HCT116 (cell line): ENCODE measurements at regions not wholly inside any gene's neighbourhood (a gene's known extent, or its start where the extent isn't known, plus 50 kb on each side); places are given as distances from the start of the nearest gene placed in this dataset.

ENCODE experiments used
- ATAC-seq: fragments of 200-7000 bp; cut with Tn5 transposase; 2 replicates; pipeline ENCODE4 v1.9.1; 2020; ENCODE audit warnings: mild to moderate bottlenecking, moderate library complexity
- BruUV-seq: library from RNA; stranded (reverse); fragments of 400-500 nt; replicated peaks from 2 replicates; lab custom pipeline; 2021; lab: Mats Ljungman, UMichigan
- CTCF ChIA-PET: fragments of 300-600 bp; sonication (Branson Sonifier 250); formaldehyde crosslinking; loops from one replicate; lab custom pipeline; 2021; ENCODE audit warnings: antibody characterized with exemption; lab: Charles Lee
- POLR2A ChIA-PET: fragments of 300-600, 350-600 bp; sonication (Branson Sonifier 250); formaldehyde crosslinking; loops from one replicate; lab custom pipeline; 2021; ENCODE audit warnings: antibody characterized with exemption; lab: Charles Lee
- RAD21 ChIA-PET, 2 experiments: fragments of 300-600 bp; sonication (Branson Sonifier 250); formaldehyde crosslinking; loops; one replicate each; lab custom pipeline; 2023; ENCODE audit warnings: low total read pairs in 2 of 2; ENCODE audit not compliant: uncharacterized antibody in 2 of 2, unreplicated experiment in 2 of 2, low non-redundant PET in 1 of 2; lab: Charles Lee
- DNase-seq: peaks from one replicate; pipeline ENCODE4 v3.0.0-alpha.2; 2010; ENCODE audit warnings: low read depth, low spot score
- H2AFZ ChIP-seq: fragments of 200-600 bp; shearing (Covaris generic), sonication (generic); 2 replicates; pipeline ENCODE4 v1.6.1; 2017; ENCODE audit warnings: low read depth, mixed run types, mixed read lengths, antibody characterized with exemption, low read length; ENCODE audit not compliant: poor library complexity, severe bottlenecking
- H3K27ac ChIP-seq: 2 replicates; pipeline ENCODE4 v1.5.1; 2012; ENCODE audit warnings: low read depth, low read length
- H3K27me3 ChIP-seq: fragments of 200-600 bp; sonication (generic); 2 replicates; pipeline ENCODE4 v1.6.1; 2016; ENCODE audit warnings: mixed run types, low read length, mixed read lengths; ENCODE audit not compliant: insufficient read depth
- H3K36me3 ChIP-seq, 2 experiments: fragments of 200-500 bp in 1 of 2; fragments of 200-600 bp in 1 of 2; sonication (Bioruptor generic) in 1 of 2; sonication (generic) in 1 of 2; 2 replicates each; pipeline versions ENCODE4 v1.5.1 to v1.6.1; 2014 to 2016; ENCODE audit warnings: low read length in 2 of 2, inconsistent platforms in 1 of 2, mixed read lengths in 1 of 2, mixed run types in 1 of 2; ENCODE audit not compliant: insufficient read depth in 2 of 2, control insufficient read depth in 1 of 2
- H3K4me1 ChIP-seq, 2 experiments: fragments of 200-600 bp in 1 of 2; sonication (generic) in 1 of 2; 2 replicates each; pipeline versions ENCODE4 v1.5.1 to v1.6.1; 2012 to 2017; ENCODE audit warnings: low read length in 2 of 2, inconsistent platforms in 1 of 2, mild to moderate bottlenecking in 1 of 2, mixed read lengths in 1 of 2, mixed run types in 1 of 2, moderate library complexity in 1 of 2; ENCODE audit not compliant: insufficient read depth in 2 of 2, control insufficient read depth in 1 of 2
- H3K4me2 ChIP-seq: fragments of 200-600 bp; sonication (generic); 2 replicates; pipeline ENCODE4 v1.6.1; 2017; ENCODE audit warnings: mixed run types, low read length, mixed read lengths
- H3K4me3 ChIP-seq, 2 experiments: fragments of 200-600 bp in 1 of 2; sonication (generic) in 1 of 2; replicated peaks in 1 of 2; 2 replicates each; pipeline ENCODE4 v1.5.1; 2011 to 2016; ENCODE audit warnings: low read length in 2 of 2, control low read depth in 1 of 2, low read depth in 1 of 2, mild to moderate bottlenecking in 1 of 2, mixed read lengths in 1 of 2, mixed run types in 1 of 2
- H3K79me2 ChIP-seq: fragments of 200-600 bp; sonication (generic); 2 replicates; pipeline ENCODE4 v1.6.1; 2017; ENCODE audit warnings: mild to moderate bottlenecking, mixed run types, low read length, moderate library complexity, mixed read lengths; ENCODE audit not compliant: insufficient read depth
- H3K9ac ChIP-seq: fragments of 200-600 bp; sonication (generic); 2 replicates; pipeline ENCODE4 v1.6.1; 2016; ENCODE audit warnings: low read length, mixed read lengths
- H3K9me2 ChIP-seq: fragments of 200-600 bp; sonication (generic), shearing (Covaris generic); 2 replicates; pipeline ENCODE4 v1.6.1; 2017; ENCODE audit warnings: mixed run types, mild to moderate bottlenecking, moderate library complexity; ENCODE audit not compliant: insufficient read depth
- H3K9me3 ChIP-seq, 2 experiments: fragments of 200-500 bp in 1 of 2; fragments of 200-600 bp in 1 of 2; sonication (Bioruptor generic) in 1 of 2; sonication (generic) in 1 of 2; 2 replicates each; pipeline ENCODE4 v1.6.1; 2014 to 2017; ENCODE audit warnings: low read length in 2 of 2, mixed read lengths in 2 of 2, inconsistent platforms in 1 of 2, low read depth in 1 of 2, mild to moderate bottlenecking in 1 of 2, mixed run types in 1 of 2, moderate library complexity in 1 of 2; ENCODE audit not compliant: control insufficient read depth in 1 of 2, insufficient read depth in 1 of 2
- H4K20me1 ChIP-seq: fragments of 200-600 bp; sonication (generic), shearing (Covaris generic); 2 replicates; pipeline ENCODE4 v1.6.1; 2017; ENCODE audit warnings: mixed run types, mild to moderate bottlenecking, moderate library complexity; ENCODE audit not compliant: insufficient read depth
- CBX3 ChIP-seq: IDR thresholded peaks from 2 replicates; pipeline ENCODE4 v1.6.1; 2012; ENCODE audit warnings: low read depth
- CTCF ChIP-seq, 3 experiments: fragments of 200-600 bp in 1 of 3; sonication (generic) in 1 of 3; IDR thresholded peaks in 2 of 3; conservative IDR thresholded peaks in 1 of 3; 2 replicates each; pipeline ENCODE4 v1.5.1; 2012 to 2017; ENCODE audit warnings: low read depth in 2 of 3, low read length in 2 of 3, antibody characterized with exemption in 1 of 3, borderline replicate concordance in 1 of 3, control low read depth in 1 of 3, mild to moderate bottlenecking in 1 of 3, mixed read lengths in 1 of 3, mixed run types in 1 of 3, moderate library complexity in 1 of 3; ENCODE audit not compliant: insufficient read depth in 1 of 3
- EZH2 ChIP-seq: fragments of 200-600 bp; sonication (generic); IDR thresholded peaks from 2 replicates; pipeline ENCODE4 v1.6.1; 2017; ENCODE audit warnings: antibody characterized with exemption, mixed run types
- REST ChIP-seq: IDR thresholded peaks from 2 replicates; pipeline ENCODE4 v1.6.1; 2012; ENCODE audit warnings: low read depth
- SP1 ChIP-seq: IDR thresholded peaks from 2 replicates; pipeline ENCODE4 v1.6.1; 2012; ENCODE audit warnings: low read depth
- SRF ChIP-seq: IDR thresholded peaks from 2 replicates; pipeline ENCODE4 v1.6.1; 2012; ENCODE audit warnings: low read depth
- ZNF274 ChIP-seq: fragments of 200-500 bp; sonication (Bioruptor generic); IDR thresholded peaks from 2 replicates; pipeline ENCODE4 v1.6.1; 2014; ENCODE audit warnings: mild to moderate bottlenecking, low read depth, low read length, inconsistent platforms
- intact Hi-C: fragments of 100-400 bp; cut with micrococcal nuclease; formaldehyde crosslinking; loops from 2 replicates; pipeline ENCODE4 v1.10.0; 2022

GRCh38 chr2:236967499-236967783 lies 118.2 kb upstream of the COPS8 start:
- Histone ChIP-seq H3K9me2 (no peaks in the 10 kb centered on the region), H3K27ac (no peak overlapping the region), H3K79me2 (no peaks in the 10 kb centered on the region), H3K4me2 (no peak overlapping the region), H3K4me1 (no peaks in the 10 kb centered on the region), H3K36me3 (no peaks in the 10 kb centered on the region), H3K27me3 (peaks cover 52% of the 10 kb centered on the region; the same call in 1 of the 2 replicates), H2AFZ (no peak overlapping the region), H3K4me3 (no peak overlapping the region), H3K9me3 (no peaks in the 10 kb centered on the region), H4K20me1 (no peaks in the 10 kb centered on the region), H3K9ac (no peak overlapping the region)
- ChIA-PET POLR2A (no interaction called here), RAD21 (no interaction called here), CTCF (no interaction called here)
- ATAC-seq (no peak), DNase-seq (no peak)
- BruUV-seq: no TSS peak
- TF ChIP-seq SRF (no peak), SP1 (no peak), REST (no peak), CTCF (IDR thresholded peaks at IDR 0.05 in 2 of 3, conservative IDR thresholded peaks at IDR 0.05 in 1 of 3; ENCODE audit: borderline replicate concordance in 1 of 3, insufficient read depth in 1 of 3, low read depth in 2 of 3, low read length in 2 of 3) (no peak), EZH2 (no peak), ZNF274 (no peak), CBX3 (no peak)
- intact Hi-C loops: no loop called here
